ENCODE measurements at regions not wholly inside any gene's neighbourhood (a gene's known extent, or its start where the extent isn't known, plus 50 kb on each side); places are given as distances from the start of the nearest gene placed in this dataset.
"Not testable (repeated sequence)": the region's sequence is repeated elsewhere in the genome, so short reads cannot be mapped to it uniquely, and the experiment has no call there.

- H3K4me1 ChIP-seq (ENCODE audit: control insufficient read depth in 2 of 2, insufficient read depth in 2 of 2, low read length in 2 of 2), result no peaks in the 10 kb centered on the region
- no peaks in the 10 kb centered on the region for H3K9me3 ChIP-seq (ENCODE audit: control insufficient read depth in 2 of 2, low read length in 2 of 2)
- H3K36me3 ChIP-seq (ENCODE audit: control insufficient read depth in 2 of 2, insufficient read depth in 2 of 2, low read length in 2 of 2), result no peaks in the 10 kb centered on the region
- no peak overlapping the region for H3K9ac ChIP-seq (ENCODE audit: low read depth in 1 of 2, low read length in 2 of 2)
- H3K27me3 ChIP-seq (ENCODE audit: control insufficient read depth in 2 of 2, insufficient read depth in 2 of 2, low read length in 2 of 2), result no peaks in the 10 kb centered on the region
- H3K27ac ChIP-seq (ENCODE audit: low read depth in 2 of 2, low read length in 2 of 2), result no peak overlapping the region
- no peak overlapping the region for H3K4me3 ChIP-seq (ENCODE audit: low read length in 2 of 2)
These were observed 1834.7 kb upstream of the PIK3C3 start for GRCh38 chr18:40120356-40120755.

GRCh38 chr18:40119581-40119980 lies 1835.5 kb upstream of the PIK3C3 start:
- H3K27me3 ChIP-seq (ENCODE audit: control insufficient read depth in 2 of 2, insufficient read depth in 2 of 2, low read length in 2 of 2); H3K36me3 ChIP-seq (ENCODE audit: control insufficient read depth in 2 of 2, insufficient read depth in 2 of 2, low read length in 2 of 2); H3K9ac ChIP-seq (ENCODE audit: low read depth in 1 of 2, low read length in 2 of 2); H3K9me3 ChIP-seq (ENCODE audit: control insufficient read depth in 2 of 2, low read length in 2 of 2); H3K27ac ChIP-seq (ENCODE audit: low read depth in 2 of 2, low read length in 2 of 2); H3K4me1 ChIP-seq (ENCODE audit: control insufficient read depth in 2 of 2, insufficient read depth in 2 of 2, low read length in 2 of 2); H3K4me3 ChIP-seq (ENCODE audit: low read length in 2 of 2): not testable (repeated sequence)

GRCh38 chr18:40110455-40110854 lies 1844.6 kb upstream of the PIK3C3 start:
- no peak overlapping the region for H3K9ac ChIP-seq (ENCODE audit: low read depth in 1 of 2, low read length in 2 of 2)
- H3K4me1 ChIP-seq (ENCODE audit: control insufficient read depth in 2 of 2, insufficient read depth in 2 of 2, low read length in 2 of 2), result no peaks in the 10 kb centered on the region
- H3K4me3 ChIP-seq (ENCODE audit: low read length in 2 of 2), result no peak overlapping the region
- no peaks in the 10 kb centered on the region for H3K27me3 ChIP-seq (ENCODE audit: control insufficient read depth in 2 of 2, insufficient read depth in 2 of 2, low read length in 2 of 2)
- H3K9me3 ChIP-seq (ENCODE audit: control insufficient read depth in 2 of 2, low read length in 2 of 2), result no peaks in the 10 kb centered on the region
- H3K27ac ChIP-seq (ENCODE audit: low read depth in 2 of 2, low read length in 2 of 2), result no peak overlapping the region
- H3K36me3 ChIP-seq (ENCODE audit: control insufficient read depth in 2 of 2, insufficient read depth in 2 of 2, low read length in 2 of 2), result no peaks in the 10 kb centered on the region

DNA sequence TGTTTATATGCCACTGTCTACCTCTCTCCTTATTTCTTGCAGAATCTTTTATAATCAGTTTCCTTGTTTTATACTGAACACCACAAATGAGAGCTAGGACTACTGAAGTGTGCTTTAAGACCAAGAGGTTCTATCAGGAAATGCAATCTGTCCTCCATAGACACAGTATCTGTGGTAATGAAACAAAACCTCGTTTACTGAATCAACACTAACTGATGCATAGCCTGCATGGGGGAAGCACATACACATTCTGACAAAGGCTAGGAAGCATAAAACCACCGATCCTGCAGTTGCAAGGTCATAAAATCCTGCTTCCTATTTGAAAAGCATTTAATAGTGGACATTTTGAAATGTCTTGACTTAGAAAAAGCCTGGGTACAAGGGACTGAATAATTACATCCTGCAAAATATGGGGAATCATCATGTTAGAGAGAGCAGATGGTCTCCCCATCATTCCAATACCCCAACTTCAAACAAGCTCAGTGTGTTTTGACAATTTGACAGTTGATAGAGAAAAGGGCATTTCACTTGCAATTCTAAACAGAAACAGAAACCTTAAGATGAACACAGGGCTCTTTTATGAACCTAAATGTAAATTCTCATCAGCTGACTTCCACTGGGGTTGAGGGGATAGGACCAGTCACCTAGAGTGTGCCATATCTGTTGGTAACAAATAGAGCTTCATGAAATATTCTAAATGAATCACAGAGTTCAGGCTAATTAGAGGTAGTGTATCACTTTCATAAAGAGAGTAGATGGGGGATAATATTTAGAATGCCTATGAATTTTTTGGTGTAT lies 1845.6 kb upstream of the PIK3C3 start:
- Histone ChIP-seq H3K27me3 (ENCODE audit: control insufficient read depth in 2 of 2, insufficient read depth in 2 of 2, low read length in 2 of 2) (no peaks in the 10 kb centered on the region), H3K9ac (ENCODE audit: low read depth in 1 of 2, low read length in 2 of 2) (no peak overlapping the region), H3K4me3 (ENCODE audit: low read length in 2 of 2) (no peak overlapping the region), H3K4me1 (ENCODE audit: control insufficient read depth in 2 of 2, insufficient read depth in 2 of 2, low read length in 2 of 2) (no peaks in the 10 kb centered on the region), H3K36me3 (ENCODE audit: control insufficient read depth in 2 of 2, insufficient read depth in 2 of 2, low read length in 2 of 2) (no peaks in the 10 kb centered on the region), H3K27ac (ENCODE audit: low read depth in 2 of 2, low read length in 2 of 2) (no peak overlapping the region), H3K9me3 (ENCODE audit: control insufficient read depth in 2 of 2, low read length in 2 of 2) (no peaks in the 10 kb centered on the region)

- Histone ChIP-seq H3K4me3 (ENCODE audit: low read length in 2 of 2) (no peak overlapping the region), H3K4me1 (ENCODE audit: control insufficient read depth in 2 of 2, insufficient read depth in 2 of 2, low read length in 2 of 2) (no peaks in the 10 kb centered on the region), H3K27ac (ENCODE audit: low read depth in 2 of 2, low read length in 2 of 2) (no peak overlapping the region), H3K9ac (ENCODE audit: low read depth in 1 of 2, low read length in 2 of 2) (no peak overlapping the region), H3K27me3 (ENCODE audit: control insufficient read depth in 2 of 2, insufficient read depth in 2 of 2, low read length in 2 of 2) (no peaks in the 10 kb centered on the region), H3K36me3 (ENCODE audit: control insufficient read depth in 2 of 2, insufficient read depth in 2 of 2, low read length in 2 of 2) (no peaks in the 10 kb centered on the region), H3K9me3 (ENCODE audit: control insufficient read depth in 2 of 2, low read length in 2 of 2) (no peaks in the 10 kb centered on the region)
These were observed 1846.4 kb upstream of the PIK3C3 start for GRCh38 chr18:40108596-40108995.

GRCh38 chr18:40102903-40103302 lies 1852.1 kb upstream of the PIK3C3 start:
- H3K36me3 ChIP-seq (ENCODE audit: control insufficient read depth in 2 of 2, insufficient read depth in 2 of 2, low read length in 2 of 2), result no peaks in the 10 kb centered on the region
- no peak overlapping the region for H3K9ac ChIP-seq (ENCODE audit: low read depth in 1 of 2, low read length in 2 of 2)
- H3K4me3 ChIP-seq (ENCODE audit: low read length in 2 of 2), result no peak overlapping the region
- H3K27ac ChIP-seq (ENCODE audit: low read depth in 2 of 2, low read length in 2 of 2), result no peak overlapping the region
- H3K4me1 ChIP-seq (ENCODE audit: control insufficient read depth in 2 of 2, insufficient read depth in 2 of 2, low read length in 2 of 2), result no peaks in the 10 kb centered on the region
- H3K27me3 ChIP-seq (ENCODE audit: control insufficient read depth in 2 of 2, insufficient read depth in 2 of 2, low read length in 2 of 2), result no peaks in the 10 kb centered on the region
- no peaks in the 10 kb centered on the region for H3K9me3 ChIP-seq (ENCODE audit: control insufficient read depth in 2 of 2, low read length in 2 of 2)

GRCh38 chr18:40099641-40100040 lies 1855.4 kb upstream of the PIK3C3 start:
- Histone ChIP-seq H3K9ac (ENCODE audit: low read depth in 1 of 2, low read length in 2 of 2) (no peak overlapping the region), H3K9me3 (ENCODE audit: control insufficient read depth in 2 of 2, low read length in 2 of 2) (no peaks in the 10 kb centered on the region), H3K36me3 (ENCODE audit: control insufficient read depth in 2 of 2, insufficient read depth in 2 of 2, low read length in 2 of 2) (no peaks in the 10 kb centered on the region), H3K4me1 (ENCODE audit: control insufficient read depth in 2 of 2, insufficient read depth in 2 of 2, low read length in 2 of 2) (no peaks in the 10 kb centered on the region), H3K27me3 (ENCODE audit: control insufficient read depth in 2 of 2, insufficient read depth in 2 of 2, low read length in 2 of 2) (no peaks in the 10 kb centered on the region), H3K27ac (ENCODE audit: low read depth in 2 of 2, low read length in 2 of 2) (no peak overlapping the region), H3K4me3 (ENCODE audit: low read length in 2 of 2) (no peak overlapping the region)

DNA sequence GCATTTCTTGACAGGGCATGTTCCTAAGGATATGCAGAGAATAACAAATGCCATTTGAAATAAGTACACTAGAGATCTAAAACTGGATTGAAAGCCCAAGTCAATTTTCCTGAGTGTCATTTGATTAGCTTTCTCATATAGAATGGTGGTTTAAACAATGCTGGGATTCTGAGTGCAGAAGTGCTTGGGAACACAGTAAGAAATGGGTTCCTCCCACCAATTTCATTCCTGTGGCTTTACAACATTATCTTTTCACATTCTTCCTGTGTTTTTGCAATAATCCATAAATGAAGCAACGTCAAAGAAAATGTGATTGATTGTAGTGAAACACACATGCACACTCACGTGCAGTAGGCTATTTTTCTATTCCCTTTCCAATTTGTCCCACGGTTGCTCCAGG lies 1858.4 kb upstream of the PIK3C3 start:
- no peaks in the 10 kb centered on the region for H3K4me1 ChIP-seq (ENCODE audit: control insufficient read depth in 2 of 2, insufficient read depth in 2 of 2, low read length in 2 of 2)
- H3K36me3 ChIP-seq (ENCODE audit: control insufficient read depth in 2 of 2, insufficient read depth in 2 of 2, low read length in 2 of 2), result no peaks in the 10 kb centered on the region
- H3K27ac ChIP-seq (ENCODE audit: low read depth in 2 of 2, low read length in 2 of 2), result no peak overlapping the region
- H3K27me3 ChIP-seq (ENCODE audit: control insufficient read depth in 2 of 2, insufficient read depth in 2 of 2, low read length in 2 of 2), result no peaks in the 10 kb centered on the region
- no peak overlapping the region for H3K9ac ChIP-seq (ENCODE audit: low read depth in 1 of 2, low read length in 2 of 2)
- H3K4me3 ChIP-seq (ENCODE audit: low read length in 2 of 2), result no peak overlapping the region
- H3K9me3 ChIP-seq (ENCODE audit: control insufficient read depth in 2 of 2, low read length in 2 of 2), result no peaks in the 10 kb centered on the region

- Histone ChIP-seq H3K4me1 (ENCODE audit: control insufficient read depth in 2 of 2, insufficient read depth in 2 of 2, low read length in 2 of 2) (no peaks in the 10 kb centered on the region), H3K9me3 (ENCODE audit: control insufficient read depth in 2 of 2, low read length in 2 of 2) (no peaks in the 10 kb centered on the region), H3K36me3 (ENCODE audit: control insufficient read depth in 2 of 2, insufficient read depth in 2 of 2, low read length in 2 of 2) (no peaks in the 10 kb centered on the region), H3K9ac (ENCODE audit: low read depth in 1 of 2, low read length in 2 of 2) (no peak overlapping the region), H3K4me3 (ENCODE audit: low read length in 2 of 2) (no peak overlapping the region), H3K27me3 (ENCODE audit: control insufficient read depth in 2 of 2, insufficient read depth in 2 of 2, low read length in 2 of 2) (no peaks in the 10 kb centered on the region), H3K27ac (ENCODE audit: low read depth in 2 of 2, low read length in 2 of 2) (no peak overlapping the region)
These were observed 1860.6 kb upstream of the PIK3C3 start for GRCh38 chr18:40094441-40094840.

DNA sequence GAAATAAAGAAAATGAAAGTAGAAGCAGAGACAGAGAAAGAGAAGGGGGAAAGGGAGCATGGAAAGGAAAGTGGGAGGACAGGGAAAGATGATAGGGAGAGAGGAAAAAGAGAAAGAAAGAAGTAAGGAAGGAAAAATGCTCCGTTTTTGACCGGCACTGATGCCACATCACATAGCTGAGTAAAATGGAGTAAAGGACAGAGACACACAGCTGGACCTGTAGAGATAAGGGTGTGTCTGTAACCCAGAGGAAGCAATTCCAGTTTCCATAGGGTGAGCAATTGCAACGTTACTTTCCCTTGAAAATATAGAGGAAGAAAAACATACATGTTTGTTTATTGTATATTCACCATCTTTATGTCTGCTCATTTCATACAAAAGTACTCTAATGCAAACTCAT lies 1866.9 kb upstream of the PIK3C3 start:
- Histone ChIP-seq H3K4me1 (ENCODE audit: control insufficient read depth in 2 of 2, insufficient read depth in 2 of 2, low read length in 2 of 2) (no peaks in the 10 kb centered on the region), H3K9me3 (ENCODE audit: control insufficient read depth in 2 of 2, low read length in 2 of 2) (no peaks in the 10 kb centered on the region), H3K4me3 (ENCODE audit: low read length in 2 of 2) (peak overlapping the region in 1 of 2 donors; percentile 27), H3K27me3 (ENCODE audit: control insufficient read depth in 2 of 2, insufficient read depth in 2 of 2, low read length in 2 of 2) (no peaks in the 10 kb centered on the region), H3K36me3 (ENCODE audit: control insufficient read depth in 2 of 2, insufficient read depth in 2 of 2, low read length in 2 of 2) (no peaks in the 10 kb centered on the region), H3K27ac (ENCODE audit: low read depth in 2 of 2, low read length in 2 of 2) (no peak overlapping the region), H3K9ac (ENCODE audit: low read depth in 1 of 2, low read length in 2 of 2) (no peak overlapping the region)
